Esophagus squamous epithelium (tissue), 5 donors: ENCODE measurements at regions not wholly inside any gene's neighbourhood (a gene's known extent, or its start where the extent isn't known, plus 50 kb on each side); places are given as distances from the start of the nearest gene placed in this dataset.

ENCODE experiments used
- DNase-seq: peaks from one replicate; lab custom pipeline; 2025; lab: John Stamatoyannopoulos, UW
- H3K27ac ChIP-seq, 4 donors: fragments of 200-600 bp; sonication (generic); one replicate each; pipeline ENCODE4 v1.5.1; 2016 to 2019; ENCODE audit warnings: mild to moderate bottlenecking in 1 of 4
- H3K27me3 ChIP-seq, 4 donors: fragments of 200-600 bp; sonication (generic); 1 replicate in 3 of 4; 2 replicates in 1 of 4; pipeline versions ENCODE4 v1.5.1 to v1.6.0; 2017 to 2021; ENCODE audit warnings: antibody characterized with exemption in 1 of 4
- H3K36me3 ChIP-seq, 3 donors: fragments of 200-600 bp; sonication (generic); one replicate each; pipeline ENCODE4 v1.5.1; 2016 to 2019
- H3K4me1 ChIP-seq, 3 donors: fragments of 200-600 bp; sonication (generic); one replicate each; pipeline ENCODE4 v1.5.1; 2017 to 2019
- H3K4me3 ChIP-seq, 4 donors: fragments of 200-600 bp; sonication (generic); 1 replicate in 3 of 4; 2 replicates in 1 of 4; pipeline ENCODE4 v1.5.1; 2016 to 2019; ENCODE audit warnings: mild to moderate bottlenecking in 2 of 4, moderate library complexity in 1 of 4
- H3K9me3 ChIP-seq, 3 donors: fragments of 200-600 bp; sonication (generic); one replicate each; pipeline ENCODE4 v1.5.1; 2016 to 2019
- CTCF ChIP-seq, 6 experiments: fragments of 450-650 bp in 4 of 6; fragments of 200-600 bp in 2 of 6; sonication (generic) in 2 of 6; IDR thresholded peaks; one replicate each; pipeline ENCODE4 v1.5.1; 2016 to 2019; ENCODE audit warnings: antibody characterized with exemption in 6 of 6, mild to moderate bottlenecking in 4 of 6, moderate library complexity in 4 of 6
- POLR2A ChIP-seq, 4 donors: fragments of 450-650 bp; IDR thresholded peaks; one replicate each; pipeline ENCODE4 v1.6.1; 2017; ENCODE audit warnings: antibody characterized with exemption in 4 of 4, mild to moderate bottlenecking in 4 of 4, moderate library complexity in 3 of 4
- WGBS, 2 donors: methylation state at CpG; one replicate each; pipeline ENCODE4 v1.1.5; 2018; 5-methylcytosine and 5-hydroxymethylcytosine counted together
- intact Hi-C: fragments of 100-400 bp; cut with DNase I; formaldehyde crosslinking; loops from one replicate; pipeline ENCODE4 v1.15.0; 2022
- donor health status: DM: yes; HTN: yes; CAD: no.

DNA sequence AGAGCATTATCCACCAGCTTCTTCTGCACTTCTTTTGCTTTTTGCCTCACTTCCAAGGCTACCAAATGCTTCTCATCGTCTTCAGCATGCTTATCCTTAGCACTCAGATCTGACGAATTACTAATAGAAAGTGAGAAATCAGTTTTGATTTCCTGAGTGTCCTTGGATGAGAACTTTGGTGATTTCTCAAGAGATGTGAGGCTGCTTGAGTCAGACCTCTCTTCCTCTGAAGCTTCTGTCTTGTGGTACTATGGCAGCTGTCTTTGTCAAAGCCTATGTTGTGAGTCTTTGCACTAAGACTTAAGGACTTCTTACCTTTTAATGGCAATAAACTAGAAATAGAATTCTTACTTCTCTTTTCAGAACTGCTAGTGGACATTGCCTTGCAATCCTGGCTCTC is 169.9 kb downstream of the CPE start:
- intact Hi-C loops, result no loop called here
- Histone ChIP-seq H3K27ac (no peak overlapping the region), H3K4me1 (no peaks in the 10 kb centered on the region), H3K36me3 (no peaks in the 10 kb centered on the region), H3K27me3 (no peaks in the 10 kb centered on the region), H3K9me3 (no peaks in the 10 kb centered on the region), H3K4me3 (no peak overlapping the region)
- TF ChIP-seq CTCF (IDR thresholded peaks at IDR 0.05) (no peak), POLR2A (IDR thresholded peaks at IDR 0.05) (no peak)
- DNase-seq, result no peak
- WGBS, 2 donors, result 54 to 67% methylated on average over 2 of the region's 2 CpGs

- WGBS, 2 donors, result 81 to 89% methylated on average over 2 of the region's 2 CpGs
- Histone ChIP-seq H3K27me3 (no peaks in the 10 kb centered on the region), H3K4me3 (no peak overlapping the region), H3K4me1 (no peaks in the 10 kb centered on the region), H3K9me3 (no peaks in the 10 kb centered on the region), H3K27ac (no peak overlapping the region), H3K36me3 (no peaks in the 10 kb centered on the region)
- TF ChIP-seq CTCF (IDR thresholded peaks at IDR 0.05), result no peak
- no peak for TF ChIP-seq POLR2A (IDR thresholded peaks at IDR 0.05)
- intact Hi-C loops, result no loop called here
- DNase-seq, result no peak
These were observed 174.5 kb downstream of the CPE start for GRCh38 chr4:165553221-165553810.

- Histone ChIP-seq H3K9me3 (no peaks in the 10 kb centered on the region), H3K4me3 (no peak overlapping the region), H3K36me3 (no peaks in the 10 kb centered on the region), H3K27ac (no peak overlapping the region), H3K27me3 (no peaks in the 10 kb centered on the region), H3K4me1 (no peaks in the 10 kb centered on the region)
- TF ChIP-seq CTCF (IDR thresholded peaks at IDR 0.05), result no peak
- no peak for TF ChIP-seq POLR2A (IDR thresholded peaks at IDR 0.05)
- no peak for DNase-seq
- intact Hi-C loops, result no loop called here
- 76% methylated on average over 5 of the region's 5 CpGs for WGBS, 2 donors
These were observed 176.5 kb downstream of the CPE start for GRCh38 chr4:165555302-165555701.

GRCh38 chr4:165556383-165556782 is 177.6 kb downstream of the CPE start:
- WGBS, 2 donors, result 68% methylated on average over 1 of the region's 1 CpG
- H3K27me3 ChIP-seq, result no peaks in the 10 kb centered on the region
- no peaks in the 10 kb centered on the region for H3K9me3 ChIP-seq
- H3K36me3 ChIP-seq, result no peaks in the 10 kb centered on the region
- H3K27ac ChIP-seq, result no peak overlapping the region
- no peak for DNase-seq
- intact Hi-C loops, result no loop called here
- H3K4me3 ChIP-seq, result no peak overlapping the region
- TF ChIP-seq CTCF (IDR thresholded peaks at IDR 0.05) (no peak), POLR2A (IDR thresholded peaks at IDR 0.05) (no peak)
- no peaks in the 10 kb centered on the region for H3K4me1 ChIP-seq

- WGBS, 2 donors, result 85 to 90% methylated on average over 4 of the region's 4 CpGs
- Histone ChIP-seq H3K27me3 (no peaks in the 10 kb centered on the region), H3K9me3 (no peaks in the 10 kb centered on the region), H3K36me3 (no peaks in the 10 kb centered on the region), H3K4me3 (no peak overlapping the region), H3K4me1 (no peaks in the 10 kb centered on the region), H3K27ac (no peak overlapping the region)
- DNase-seq, result no peak
- TF ChIP-seq POLR2A (IDR thresholded peaks at IDR 0.05) (no peak), CTCF (IDR thresholded peaks at IDR 0.05) (no peak)
- intact Hi-C loops, result no loop called here
These were observed 182.1 kb downstream of the CPE start for GRCh38 chr4:165560941-165561340.
